Activated CD8-positive, alpha-beta T cell treated with anti-CD3 and anti-CD28 coated beads, Interleukin-2, amount 10 ng/mL, durations not matched to agents 7 days and 5 days (primary cell): ENCODE measurements at regions not wholly inside any gene's neighbourhood (a gene's known extent, or its start where the extent isn't known, plus 50 kb on each side); places are given as distances from the start of the nearest gene placed in this dataset.

Experiments
- ATAC-seq: fragments of 150-1000 bp; cut with Tn5 transposase; one replicate; pipeline ENCODE4 v1.10.0; 2021; ENCODE audit warnings: moderate library complexity
- CTCF ChIA-PET: fragments of 350-600 bp; sonication (Branson Sonifier 250); formaldehyde crosslinking; loops from one replicate; lab custom pipeline; 2021; ENCODE audit warnings: antibody characterized with exemption; lab: Charles Lee
- POLR2A ChIA-PET: fragments of 350-600 bp; sonication (Branson Sonifier 250); formaldehyde crosslinking; loops from one replicate; lab custom pipeline; 2021; ENCODE audit warnings: antibody characterized with exemption; lab: Charles Lee
- DNase-seq: peaks from one replicate; pipeline ENCODE4 v3.0.0-alpha.2; 2020
- H3K27ac Mint-ChIP-seq: one replicate; pipeline ENCODE4 v1.8.0; 2021; ENCODE audit warnings: mild to moderate bottlenecking, mixed read lengths
- H3K27me3 Mint-ChIP-seq: one replicate; pipeline ENCODE4 v1.8.0; 2021; ENCODE audit warnings: low read depth, mixed read lengths
- H3K36me3 Mint-ChIP-seq: one replicate; pipeline ENCODE4 v1.8.0; 2021; ENCODE audit warnings: low read depth, mixed read lengths
- H3K4me1 Mint-ChIP-seq: one replicate; pipeline ENCODE4 v1.8.0; 2021; ENCODE audit warnings: low read depth, mixed read lengths
- H3K4me3 Mint-ChIP-seq: one replicate; pipeline ENCODE4 v1.8.0; 2021; ENCODE audit warnings: mild to moderate bottlenecking, mixed read lengths
- H3K9me3 Mint-ChIP-seq: one replicate; pipeline ENCODE4 v1.8.0; 2022; ENCODE audit warnings: mixed read lengths; ENCODE audit not compliant: insufficient read depth

DNA sequence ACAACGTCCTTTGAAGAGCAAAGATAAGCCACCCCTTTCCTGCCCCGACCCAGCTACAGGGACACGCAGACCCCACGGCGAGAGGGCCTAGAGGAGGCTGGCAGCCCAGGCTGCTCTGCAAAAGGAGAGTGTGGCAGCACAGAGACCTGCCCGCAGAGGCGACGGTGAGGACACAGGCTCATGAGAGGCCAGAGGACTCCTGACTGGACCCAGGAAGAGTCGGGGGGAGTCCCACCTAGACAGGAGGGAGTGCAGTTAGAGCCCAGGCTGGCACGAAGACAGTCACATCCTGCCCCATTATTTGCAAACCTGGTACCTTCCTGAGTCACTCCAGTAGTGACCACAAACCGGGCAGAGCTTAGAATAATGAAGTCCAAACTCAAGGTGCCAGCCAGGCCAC lies 227.7 kb upstream of the CDH4 start:
- ChIA-PET CTCF (no interaction called here), POLR2A (interaction anchor here (0.7 kb wide), 1 partner anchor 69 kb away, joined by 3 read pairs; no protein-coding TSS in a partner anchor)
- Mint-ChIP-seq H3K27me3 (no peaks in the 10 kb centered on the region), H3K4me3 (no peak overlapping the region), H3K27ac (no peak overlapping the region), H3K36me3 (no peaks in the 10 kb centered on the region), H3K4me1 (no peaks in the 10 kb centered on the region), H3K9me3 (peaks cover 9% of the 10 kb centered on the region)
- DNase-seq (no peak), ATAC-seq (no peak)

DNA sequence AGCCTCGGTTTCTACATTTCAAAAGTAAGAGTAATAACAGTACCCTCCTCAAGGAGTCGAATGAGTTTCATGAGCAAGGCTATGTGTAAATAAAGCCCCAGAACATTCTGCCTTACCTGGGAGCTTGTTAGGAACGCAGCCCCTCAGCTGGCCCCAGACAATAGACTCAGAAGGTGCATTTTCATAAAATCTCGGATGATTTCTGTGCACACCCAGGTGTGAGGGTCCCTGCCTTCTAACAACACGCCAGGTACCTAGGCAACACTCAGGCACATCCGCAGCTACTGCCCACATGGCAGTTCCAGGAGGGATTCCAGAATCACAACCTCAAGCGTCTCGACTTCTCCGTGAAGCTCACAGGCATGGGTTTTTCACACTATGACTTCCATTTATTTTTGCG lies 226.5 kb upstream of the CDH4 start:
- no peak for DNase-seq
- CTCF ChIA-PET: no interaction called here
- no peak overlapping the region for H3K27ac Mint-ChIP-seq
- ATAC-seq: no peak
- no peaks in the 10 kb centered on the region for H3K27me3 Mint-ChIP-seq
- H3K9me3 Mint-ChIP-seq: peaks cover 6% of the 10 kb centered on the region
- H3K36me3 Mint-ChIP-seq: no peaks in the 10 kb centered on the region
- POLR2A ChIA-PET: no interaction called here
- H3K4me1 Mint-ChIP-seq: no peaks in the 10 kb centered on the region
- H3K4me3 Mint-ChIP-seq: no peak overlapping the region

DNA sequence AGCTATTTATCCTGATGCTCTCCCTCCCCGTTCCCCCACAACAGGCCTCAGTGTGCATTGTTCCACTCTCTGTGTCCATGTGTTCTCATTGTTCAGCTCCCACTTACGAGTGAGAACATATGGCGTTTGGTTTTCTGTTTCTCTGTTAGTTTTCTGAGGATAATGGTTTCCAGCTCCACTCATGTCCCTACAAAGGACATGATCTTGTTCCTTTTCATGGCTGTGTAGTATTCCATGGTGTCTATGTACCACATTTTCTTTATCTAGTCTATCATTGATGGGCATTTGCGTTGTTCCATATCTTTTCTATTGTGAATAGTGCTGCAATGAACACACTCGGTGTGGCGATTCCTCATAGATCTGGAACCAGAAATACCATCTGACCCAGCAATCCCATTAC lies 225.9 kb upstream of the CDH4 start:
- Mint-ChIP-seq H3K4me1 (no peaks in the 10 kb centered on the region), H3K4me3 (no peak overlapping the region), H3K36me3 (no peaks in the 10 kb centered on the region), H3K27ac (no peak overlapping the region), H3K9me3 (peaks cover 6% of the 10 kb centered on the region), H3K27me3 (no peaks in the 10 kb centered on the region)
- POLR2A ChIA-PET: no interaction called here
- CTCF ChIA-PET: no interaction called here
- ATAC-seq (no peak), DNase-seq (no peak)

DNA sequence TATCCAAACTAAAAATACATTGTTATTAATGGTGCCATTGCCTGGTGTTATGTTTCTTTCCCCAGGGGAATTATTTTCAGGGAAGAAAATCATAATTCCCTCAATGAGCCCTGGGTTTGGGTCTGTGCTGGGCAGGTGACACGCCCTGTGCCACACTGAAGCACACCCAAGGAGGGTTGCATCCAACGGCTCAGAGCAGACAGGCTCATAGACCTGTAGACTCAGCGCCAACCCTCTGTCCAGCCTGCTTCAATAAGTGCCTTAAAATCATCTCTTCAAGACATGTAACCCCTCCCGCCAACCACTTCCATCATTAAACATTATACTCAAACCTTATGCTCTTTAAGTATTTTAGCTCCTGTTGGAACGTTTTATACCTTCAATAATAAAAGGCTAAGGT lies 225.3 kb upstream of the CDH4 start:
- Mint-ChIP-seq H3K9me3 (peaks cover 6% of the 10 kb centered on the region), H3K27ac (no peak overlapping the region), H3K27me3 (no peaks in the 10 kb centered on the region), H3K36me3 (no peaks in the 10 kb centered on the region), H3K4me1 (no peaks in the 10 kb centered on the region), H3K4me3 (no peak overlapping the region)
- POLR2A ChIA-PET: no interaction called here
- ATAC-seq: no peak
- CTCF ChIA-PET: no interaction called here
- DNase-seq: no peak

DNA sequence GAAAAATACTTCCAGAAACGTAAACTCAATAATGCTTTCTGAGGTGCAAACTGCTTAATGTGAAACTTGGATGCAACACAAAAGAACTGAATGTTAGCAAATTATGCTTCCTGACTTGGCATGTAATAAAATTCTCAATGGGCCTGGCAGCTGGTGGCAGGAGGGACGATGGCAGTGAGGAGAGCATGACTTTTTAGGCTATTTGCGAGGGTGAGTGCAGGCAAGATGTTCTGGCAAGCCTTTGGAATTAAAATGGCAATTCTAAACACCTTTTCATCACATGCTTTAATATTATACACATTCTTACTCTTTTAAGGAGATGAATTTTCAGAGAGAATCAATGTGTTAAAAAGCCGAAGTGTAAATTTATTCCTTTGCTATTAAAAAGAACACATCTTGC lies 224.8 kb upstream of the CDH4 start:
- POLR2A ChIA-PET: no interaction called here
- Mint-ChIP-seq H3K4me3 (no peak overlapping the region), H3K27ac (no peak overlapping the region), H3K9me3 (peaks cover 6% of the 10 kb centered on the region), H3K27me3 (no peaks in the 10 kb centered on the region), H3K4me1 (no peaks in the 10 kb centered on the region), H3K36me3 (no peaks in the 10 kb centered on the region)
- DNase-seq (no peak), ATAC-seq (no peak)
- CTCF ChIA-PET: no interaction called here

DNA sequence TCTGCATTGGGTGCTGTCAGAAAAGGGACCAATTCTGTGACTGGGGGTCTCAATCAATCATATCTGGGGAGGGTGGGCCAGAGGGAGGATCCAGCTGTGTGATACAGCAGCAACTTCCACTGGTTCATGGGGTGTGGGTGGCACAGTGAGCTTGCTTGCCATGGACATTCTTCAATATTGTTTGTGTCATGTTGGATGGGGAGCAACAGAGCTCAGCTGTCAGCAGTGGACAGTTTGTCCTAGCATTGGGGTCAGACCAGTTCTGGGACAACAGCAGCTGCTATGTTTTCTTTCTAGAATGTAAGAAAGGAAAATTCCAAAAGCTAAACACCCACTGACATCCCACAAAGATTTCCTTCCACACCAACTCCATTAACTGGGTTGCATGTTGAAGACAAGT lies 221.9 kb upstream of the CDH4 start:
- DNase-seq (no peak), ATAC-seq (no peak)
- H3K4me1 Mint-ChIP-seq: no peaks in the 10 kb centered on the region
- CTCF ChIA-PET: no interaction called here
- no peaks in the 10 kb centered on the region for H3K27me3 Mint-ChIP-seq
- H3K4me3 Mint-ChIP-seq: no peak overlapping the region
- no peak overlapping the region for H3K27ac Mint-ChIP-seq
- POLR2A ChIA-PET: no interaction called here
- H3K36me3 Mint-ChIP-seq: no peaks in the 10 kb centered on the region
- peaks cover 6% of the 10 kb centered on the region for H3K9me3 Mint-ChIP-seq

DNA sequence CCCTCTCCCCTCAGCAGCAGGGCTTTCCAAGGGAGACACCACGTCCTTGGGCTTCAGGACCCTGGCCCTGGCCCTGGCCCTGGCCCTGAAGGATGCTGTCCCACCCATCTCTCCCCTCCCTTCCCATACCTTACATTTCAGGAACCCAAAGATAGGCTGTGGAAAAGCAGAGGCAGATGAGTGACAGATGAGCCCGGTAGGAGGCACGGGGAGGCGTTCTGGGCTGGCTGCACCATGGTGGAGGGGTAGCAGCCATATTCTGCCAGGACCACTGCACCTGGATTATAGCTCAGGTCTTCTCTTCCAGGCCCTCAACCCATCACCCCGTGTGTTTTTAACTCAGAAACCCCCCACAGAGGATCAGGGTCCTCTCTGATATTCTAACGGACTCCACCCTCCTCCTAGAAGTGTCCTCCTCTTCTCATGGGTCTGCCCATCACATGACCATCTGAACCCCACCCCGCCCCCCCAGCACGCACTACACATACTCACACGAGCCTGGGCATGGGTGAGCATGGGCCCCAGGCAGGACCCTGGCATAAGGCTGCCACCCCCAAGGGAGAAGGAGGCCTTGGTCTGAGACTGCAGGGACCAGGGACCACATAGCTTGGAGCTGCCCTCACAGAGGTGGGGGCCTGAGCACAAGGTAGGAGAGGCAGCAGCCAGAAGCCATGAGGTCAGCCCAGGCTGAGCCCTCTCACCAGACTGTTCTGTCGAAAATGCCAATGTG lies 220.8 kb upstream of the CDH4 start:
- Mint-ChIP-seq H3K4me3 (no peak overlapping the region), H3K9me3 (peaks cover 6% of the 10 kb centered on the region), H3K36me3 (no peaks in the 10 kb centered on the region), H3K27ac (no peak overlapping the region), H3K4me1 (no peaks in the 10 kb centered on the region), H3K27me3 (no peaks in the 10 kb centered on the region)
- POLR2A ChIA-PET: no interaction called here
- CTCF ChIA-PET: no interaction called here
- DNase-seq (no peak), ATAC-seq (no peak)

DNA sequence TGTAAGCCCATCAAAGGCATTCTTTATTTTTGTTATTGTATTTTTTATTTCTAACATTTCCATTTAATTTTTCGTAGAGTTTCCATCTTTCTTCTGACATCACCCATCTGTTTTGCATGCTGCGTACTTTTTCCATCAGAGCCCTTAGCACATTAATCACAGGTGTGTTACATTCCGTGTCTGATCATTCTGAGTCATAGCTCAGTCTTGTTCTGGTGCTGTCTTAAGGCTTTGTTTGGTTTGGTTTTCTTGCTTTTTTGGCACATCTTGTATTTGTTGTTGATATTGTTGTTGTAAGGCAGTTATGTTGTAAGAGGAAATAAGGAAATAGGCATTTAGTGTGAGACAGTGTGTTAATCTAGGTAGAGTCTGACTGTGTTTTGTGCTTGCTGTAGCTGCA lies 214.6 kb upstream of the CDH4 start:
- ATAC-seq: no peak
- POLR2A ChIA-PET: no interaction called here
- no peak for DNase-seq
- Mint-ChIP-seq H3K4me3 (no peak overlapping the region), H3K9me3 (peaks cover 10% of the 10 kb centered on the region), H3K27me3 (no peaks in the 10 kb centered on the region), H3K4me1 (no peaks in the 10 kb centered on the region), H3K36me3 (no peaks in the 10 kb centered on the region), H3K27ac (no peak overlapping the region)
- CTCF ChIA-PET: no interaction called here

DNA sequence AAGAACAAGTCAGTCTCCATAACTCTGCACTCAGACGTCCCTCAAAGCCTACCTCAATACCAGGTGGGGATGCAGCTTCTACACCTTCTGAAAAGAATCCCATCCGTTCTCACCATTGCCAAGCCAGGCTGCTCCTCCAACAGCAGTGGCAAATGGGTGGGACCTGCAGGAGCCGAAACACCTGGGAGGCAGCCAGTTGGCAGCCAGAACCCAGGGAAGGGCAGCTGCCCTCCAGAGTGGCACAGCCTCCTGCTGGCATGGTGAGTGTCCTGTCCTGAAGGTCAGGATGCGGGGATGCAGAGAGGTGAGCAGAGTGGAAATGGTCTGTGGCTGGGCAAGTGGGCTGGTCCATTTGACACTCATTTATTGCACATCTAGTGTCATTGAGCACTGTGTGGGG lies 210.6 kb upstream of the CDH4 start:
- ChIA-PET POLR2A (no interaction called here), CTCF (no interaction called here)
- Mint-ChIP-seq H3K4me3 (no peak overlapping the region), H3K27me3 (no peaks in the 10 kb centered on the region), H3K27ac (no peak overlapping the region), H3K4me1 (no peaks in the 10 kb centered on the region), H3K36me3 (no peaks in the 10 kb centered on the region), H3K9me3 (peaks cover 10% of the 10 kb centered on the region)
- no peak for DNase-seq
- no peak for ATAC-seq

DNA sequence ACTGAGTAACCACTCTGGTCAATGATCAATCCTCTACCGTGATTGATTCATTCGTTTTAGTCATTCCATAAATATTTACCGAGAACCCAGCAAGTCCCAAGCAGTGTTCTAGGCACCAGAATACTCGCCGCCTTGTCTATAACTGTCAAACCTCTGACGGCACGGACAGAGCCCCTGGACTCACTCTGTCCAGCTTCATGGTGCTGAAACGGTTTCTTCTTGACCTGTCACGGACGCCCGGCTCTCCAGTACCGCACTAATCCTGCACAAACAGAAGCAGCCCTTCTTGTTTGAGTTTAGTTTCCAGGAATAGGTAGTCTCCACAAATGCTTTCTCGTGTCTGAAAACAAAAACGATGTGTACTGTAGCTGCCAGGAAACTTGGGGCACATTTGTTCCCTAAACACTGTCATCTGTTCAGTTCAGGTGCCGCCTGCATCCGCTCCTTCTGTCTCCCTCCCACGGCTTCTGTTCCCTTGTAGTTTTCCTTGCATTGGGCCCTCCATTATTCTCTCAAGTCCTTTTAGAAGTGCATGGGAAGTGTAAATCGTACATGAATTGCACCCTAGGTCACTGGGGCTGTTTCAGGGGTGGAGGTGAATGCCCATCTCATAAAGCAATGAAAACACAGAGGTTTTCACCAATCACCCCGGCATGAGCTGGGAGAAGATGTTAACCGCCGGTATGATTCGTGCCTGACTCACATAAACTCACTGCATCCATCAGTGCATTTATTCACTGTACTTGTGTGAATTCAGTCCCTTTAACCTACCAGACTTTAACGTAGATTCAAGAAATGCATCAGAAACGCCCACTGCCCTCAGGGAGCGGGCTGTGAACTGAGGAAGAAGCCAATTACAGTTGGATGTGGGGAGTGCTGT lies 209.3 kb upstream of the CDH4 start:
- Mint-ChIP-seq H3K4me3 (no peak overlapping the region), H3K27ac (no peak overlapping the region), H3K4me1 (no peaks in the 10 kb centered on the region), H3K27me3 (no peaks in the 10 kb centered on the region), H3K36me3 (no peaks in the 10 kb centered on the region), H3K9me3 (no peaks in the 10 kb centered on the region)
- ChIA-PET CTCF (no interaction called here), POLR2A (no interaction called here)
- ATAC-seq (no peak), DNase-seq (no peak)

DNA sequence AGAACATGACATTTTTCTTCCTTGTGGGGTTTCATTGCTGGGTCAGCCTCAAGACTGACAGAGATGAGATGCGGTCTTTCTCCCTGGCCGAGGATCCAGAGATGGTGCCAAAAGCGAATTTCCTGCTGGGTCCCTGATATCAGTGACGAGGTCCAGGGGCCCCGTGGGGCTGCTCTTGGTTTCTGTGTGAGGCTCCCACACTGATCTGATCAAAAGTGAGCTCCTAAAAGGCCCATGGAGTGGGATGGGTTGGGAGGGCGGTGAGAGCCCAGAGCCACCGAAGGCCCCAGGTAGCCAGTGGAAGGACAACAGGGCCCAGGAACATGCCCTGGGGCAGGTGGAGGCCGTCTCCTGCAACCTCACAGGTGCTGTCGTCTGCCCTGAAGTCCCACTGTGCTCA lies 208.4 kb upstream of the CDH4 start:
- DNase-seq: no peak
- Mint-ChIP-seq H3K36me3 (no peaks in the 10 kb centered on the region), H3K9me3 (no peaks in the 10 kb centered on the region), H3K4me3 (no peak overlapping the region), H3K4me1 (no peaks in the 10 kb centered on the region), H3K27me3 (no peaks in the 10 kb centered on the region), H3K27ac (no peak overlapping the region)
- POLR2A ChIA-PET: no interaction called here
- CTCF ChIA-PET: no interaction called here
- ATAC-seq: no peak

DNA sequence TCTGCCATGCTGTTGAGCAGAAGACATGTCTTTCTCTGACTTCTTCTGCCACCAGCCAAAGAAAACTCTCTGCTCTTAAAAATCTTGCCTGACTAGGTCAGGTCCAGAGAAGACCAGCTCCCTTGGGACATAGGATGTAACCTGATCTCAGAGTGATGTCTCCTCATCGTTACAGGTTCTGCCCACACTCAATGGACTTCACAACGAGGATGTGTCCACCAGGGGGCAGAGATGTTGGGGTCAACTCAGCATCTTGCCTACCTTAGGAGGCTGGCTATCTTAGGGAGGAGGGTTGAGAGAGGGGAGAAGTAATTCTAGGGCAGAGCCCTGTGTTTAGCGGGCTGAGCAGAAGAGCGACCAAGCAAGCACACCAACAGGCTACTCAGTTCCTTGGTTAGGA lies 207.6 kb upstream of the CDH4 start:
- H3K9me3 Mint-ChIP-seq: no peaks in the 10 kb centered on the region
- H3K4me3 Mint-ChIP-seq: no peak overlapping the region
- no peaks in the 10 kb centered on the region for H3K4me1 Mint-ChIP-seq
- H3K27ac Mint-ChIP-seq: no peak overlapping the region
- no peaks in the 10 kb centered on the region for H3K27me3 Mint-ChIP-seq
- ATAC-seq (no peak), DNase-seq (no peak)
- ChIA-PET CTCF (no interaction called here), POLR2A (no interaction called here)
- no peaks in the 10 kb centered on the region for H3K36me3 Mint-ChIP-seq
